Neuronal stem cell (in vitro differentiated cells): ENCODE measurements at regions not wholly inside any gene's neighbourhood (a gene's known extent, or its start where the extent isn't known, plus 50 kb on each side); places are given as distances from the start of the nearest gene placed in this dataset.

ENCODE experiments used
- DNase-seq: peaks from one replicate; pipeline ENCODE4 v3.0.0-alpha.2; 2013; ENCODE audit warnings: low spot score
- H2AFZ ChIP-seq: one replicate; pipeline ENCODE4 v1.6.1; 2013; ENCODE audit warnings: mild to moderate bottlenecking, low read length, inconsistent platforms
- H2AK5ac ChIP-seq: 2 replicates; pipeline ENCODE4 v1.6.1; 2013; ENCODE audit warnings: low read depth, mild to moderate bottlenecking, inconsistent platforms, low read length, moderate library complexity, mixed read lengths
- H2BK120ac ChIP-seq: 2 replicates; pipeline ENCODE4 v1.6.1; 2013; ENCODE audit warnings: low read depth, mild to moderate bottlenecking, inconsistent platforms, low read length, moderate library complexity, mixed read lengths
- H2BK12ac ChIP-seq: one replicate; pipeline ENCODE4 v1.6.1; 2013; ENCODE audit warnings: low read length, inconsistent platforms
- H2BK15ac ChIP-seq: 2 replicates; pipeline ENCODE4 v1.6.1; 2013; ENCODE audit warnings: mild to moderate bottlenecking, low read length, inconsistent platforms, mixed read lengths
- H2BK5ac ChIP-seq: one replicate; pipeline ENCODE4 v1.6.1; 2013; ENCODE audit warnings: inconsistent platforms, mild to moderate bottlenecking, low read length, moderate library complexity
- H3K14ac ChIP-seq: one replicate; pipeline ENCODE4 v1.6.1; 2013; ENCODE audit warnings: low read length, inconsistent platforms
- H3K18ac ChIP-seq: 2 replicates; pipeline ENCODE4 v1.6.1; 2013; ENCODE audit warnings: low read length, inconsistent platforms
- H3K23ac ChIP-seq: 2 replicates; pipeline ENCODE4 v1.6.1; 2013; ENCODE audit warnings: low read depth, mild to moderate bottlenecking, mixed read lengths, low read length, inconsistent platforms; ENCODE audit not compliant: poor library complexity
- H3K27ac ChIP-seq: replicated peaks from 3 replicates; pipeline ENCODE4 v1.5.1; 2013; ENCODE audit warnings: low read length, inconsistent platforms
- H3K27me3 ChIP-seq, 3 experiments: 2 replicates each; pipeline ENCODE4 v1.6.1; 2013; ENCODE audit warnings: low read length in 3 of 3, mild to moderate bottlenecking in 2 of 3, inconsistent platforms in 1 of 3, low read depth in 1 of 3, mixed read lengths in 1 of 3, moderate library complexity in 1 of 3; ENCODE audit not compliant: control insufficient read depth in 3 of 3, insufficient read depth in 3 of 3
- H3K36me3 ChIP-seq, 2 donors: replicated peaks in 1 of 2; 2 replicates each; pipeline ENCODE4 v1.6.1; 2013; ENCODE audit warnings: low read length in 2 of 2; ENCODE audit not compliant: control insufficient read depth in 2 of 2, insufficient read depth in 2 of 2
- H3K4ac ChIP-seq: 2 replicates; pipeline ENCODE4 v1.6.1; 2013; ENCODE audit warnings: inconsistent platforms, mild to moderate bottlenecking, low read length, moderate library complexity
- H3K4me1 ChIP-seq, 2 donors: 1 replicate in 1 of 2; 2 replicates in 1 of 2; pipeline ENCODE4 v1.6.1; 2013; ENCODE audit warnings: low read length in 2 of 2, low read depth in 1 of 2; ENCODE audit not compliant: control insufficient read depth in 2 of 2, insufficient read depth in 1 of 2
- H3K4me2 ChIP-seq: one replicate; pipeline ENCODE4 v1.6.1; 2013; ENCODE audit warnings: mild to moderate bottlenecking, low read length, inconsistent platforms; ENCODE audit not compliant: insufficient read depth, poor library complexity, severe bottlenecking
- H3K4me3 ChIP-seq, 2 donors: 2 replicates each; pipeline ENCODE4 v1.5.1; 2013; ENCODE audit warnings: low read length in 2 of 2, mild to moderate bottlenecking in 2 of 2, inconsistent platforms in 1 of 2, moderate library complexity in 1 of 2
- H3K79me1 ChIP-seq: one replicate; pipeline ENCODE4 v1.6.1; 2013; ENCODE audit warnings: low read depth, mild to moderate bottlenecking, inconsistent platforms, low read length, moderate library complexity
- H3K9ac ChIP-seq: one replicate; pipeline ENCODE4 v1.6.1; 2013; ENCODE audit warnings: mild to moderate bottlenecking, low read depth, low read length, inconsistent platforms; ENCODE audit not compliant: poor library complexity
- H3K9me3 ChIP-seq, 2 donors: replicated peaks in 1 of 2; 2 replicates each; pipeline versions ENCODE3 to v1.6.1; 2013; ENCODE audit warnings: low read length in 2 of 2, mild to moderate bottlenecking in 2 of 2, inconsistent platforms in 1 of 2, low read depth in 1 of 2, mixed read lengths in 1 of 2, moderate library complexity in 1 of 2; ENCODE audit not compliant: control insufficient read depth in 2 of 2, insufficient read depth in 1 of 2
- H4K8ac ChIP-seq: one replicate; pipeline ENCODE4 v1.6.1; 2013; ENCODE audit warnings: low read depth, mild to moderate bottlenecking, inconsistent platforms, low read length, moderate library complexity
- H4K91ac ChIP-seq: one replicate; pipeline ENCODE4 v1.6.1; 2013; ENCODE audit warnings: low read length, low read depth, mild to moderate bottlenecking, inconsistent platforms; ENCODE audit not compliant: poor library complexity
- WGBS, 2 donors: extraction: QIAGEN DNeasy Blood & Tissue Kit; methylation state at CpG; one replicate each; pipeline ENCODE4 v1.1.7; 2013; ENCODE audit warnings: missing lambda C conversion rate in 2 of 2, mixed read lengths in 1 of 2; ENCODE audit not compliant: insufficient read length in 2 of 2, insufficient replicate concordance in 1 of 2; ENCODE audit errors: extremely low coverage in 2 of 2; 5-methylcytosine and 5-hydroxymethylcytosine counted together

GRCh38 chr5:34525761-34526160 is 130.4 kb upstream of the RAI14 start:
- H3K4me1 ChIP-seq, result peaks cover 0 to 5% of the 10 kb centered on the region in 2 donors
- no peaks in the 10 kb centered on the region for H3K36me3 ChIP-seq
- no peak overlapping the region for H2BK15ac ChIP-seq
- WGBS, 2 donors, result no CpG with 5 or more reads among the region's 6 CpGs
- H3K4ac ChIP-seq, result no peak overlapping the region
- H2BK12ac ChIP-seq, result no peak overlapping the region
- no peak overlapping the region for H2AK5ac ChIP-seq
- no peak overlapping the region for H3K14ac ChIP-seq
- H3K4me2 ChIP-seq, result no peak overlapping the region
- no peak overlapping the region for H2BK120ac ChIP-seq
- no peak for DNase-seq
- H4K8ac ChIP-seq, result no peak overlapping the region
- H3K4me3 ChIP-seq, result no peak overlapping the region
- no peaks in the 10 kb centered on the region for H3K79me1 ChIP-seq
- H3K9ac ChIP-seq, result no peak overlapping the region
- no peaks in the 10 kb centered on the region for H3K27me3 ChIP-seq
- no peak overlapping the region for H2BK5ac ChIP-seq
- no peaks in the 10 kb centered on the region for H3K9me3 ChIP-seq
- no peak overlapping the region for H4K91ac ChIP-seq
- H2AFZ ChIP-seq, result no peak overlapping the region
- H3K23ac ChIP-seq, result no peak overlapping the region
- no peak overlapping the region for H3K27ac ChIP-seq
- H3K18ac ChIP-seq, result no peak overlapping the region

- no CpG with 5 or more reads among the region's 3 CpGs for WGBS, 2 donors
- H3K9ac ChIP-seq, result no peak overlapping the region
- no peak overlapping the region for H3K18ac ChIP-seq
- no peak overlapping the region for H4K8ac ChIP-seq
- H2BK120ac ChIP-seq, result no peak overlapping the region
- no peak overlapping the region for H3K4me3 ChIP-seq
- no peak overlapping the region for H3K4me2 ChIP-seq
- H2BK12ac ChIP-seq, result no peak overlapping the region
- H3K27me3 ChIP-seq, result no peaks in the 10 kb centered on the region
- no peaks in the 10 kb centered on the region for H3K9me3 ChIP-seq
- peaks cover 0 to 5% of the 10 kb centered on the region in 2 donors for H3K4me1 ChIP-seq
- H2BK5ac ChIP-seq, result no peak overlapping the region
- H2AK5ac ChIP-seq, result no peak overlapping the region
- no peak overlapping the region for H2AFZ ChIP-seq
- no peak overlapping the region for H3K23ac ChIP-seq
- H3K27ac ChIP-seq, result no peak overlapping the region
- H2BK15ac ChIP-seq, result peak overlapping the region; percentile 20
- no peak overlapping the region for H4K91ac ChIP-seq
- no peak overlapping the region for H3K4ac ChIP-seq
- no peak for DNase-seq
- H3K36me3 ChIP-seq, result no peaks in the 10 kb centered on the region
- no peak overlapping the region for H3K14ac ChIP-seq
- no peaks in the 10 kb centered on the region for H3K79me1 ChIP-seq
These were observed 129.3 kb upstream of the RAI14 start for GRCh38 chr5:34526682-34527305.

GRCh38 chr5:34529581-34530331 is 126.4 kb upstream of the RAI14 start:
- Histone ChIP-seq H3K4ac (no peak overlapping the region), H3K27me3 (no peaks in the 10 kb centered on the region), H3K4me3 (no peak overlapping the region), H4K91ac (no peak overlapping the region), H3K79me1 (no peaks in the 10 kb centered on the region), H2BK120ac (no peak overlapping the region), H2BK15ac (no peak overlapping the region), H3K18ac (no peak overlapping the region), H3K9me3 (no peaks in the 10 kb centered on the region), H3K27ac (no peak overlapping the region), H2AFZ (no peak overlapping the region), H2AK5ac (no peak overlapping the region), H3K14ac (no peak overlapping the region), H2BK5ac (no peak overlapping the region), H3K4me2 (no peak overlapping the region), H3K9ac (no peak overlapping the region), H3K23ac (no peak overlapping the region), H2BK12ac (no peak overlapping the region), H3K36me3 (no peaks in the 10 kb centered on the region), H4K8ac (no peak overlapping the region), H3K4me1 (peaks cover 0 to 5% of the 10 kb centered on the region in 2 donors)
- whole genome bisulfite sequencing, 2 donors, result no CpG with 5 or more reads among the region's 10 CpGs
- no peak for DNase-seq

- Histone ChIP-seq H3K27me3 (no peaks in the 10 kb centered on the region), H2AK5ac (no peak overlapping the region), H4K91ac (no peak overlapping the region), H3K4me2 (no peak overlapping the region), H3K4ac (no peak overlapping the region), H2BK5ac (no peak overlapping the region), H3K79me1 (no peaks in the 10 kb centered on the region), H3K14ac (no peak overlapping the region), H2BK12ac (no peak overlapping the region), H3K9me3 (no peaks in the 10 kb centered on the region), H3K27ac (no peak overlapping the region), H3K23ac (no peak overlapping the region), H3K4me1 (peaks cover 0 to 5% of the 10 kb centered on the region in 2 donors), H3K9ac (no peak overlapping the region), H3K4me3 (no peak overlapping the region), H4K8ac (no peak overlapping the region), H2AFZ (no peak overlapping the region), H2BK15ac (no peak overlapping the region), H3K18ac (no peak overlapping the region), H2BK120ac (no peak overlapping the region), H3K36me3 (no peaks in the 10 kb centered on the region)
- DNase-seq, result no peak
- no CpG with 5 or more reads among the region's 2 CpGs for WGBS, 2 donors
These were observed 125.5 kb upstream of the RAI14 start for GRCh38 chr5:34530637-34531036.
